T-helper 2 cell (primary cell): ENCODE measurements at regions not wholly inside any gene's neighbourhood (a gene's known extent, or its start where the extent isn't known, plus 50 kb on each side); places are given as distances from the start of the nearest gene placed in this dataset.

Source experiments
- DNase-seq, 5 experiments: peaks; one replicate each; pipeline versions ENCODE4 v3.0.0 to v3.0.0-alpha.2; 2012 to 2022

DNA sequence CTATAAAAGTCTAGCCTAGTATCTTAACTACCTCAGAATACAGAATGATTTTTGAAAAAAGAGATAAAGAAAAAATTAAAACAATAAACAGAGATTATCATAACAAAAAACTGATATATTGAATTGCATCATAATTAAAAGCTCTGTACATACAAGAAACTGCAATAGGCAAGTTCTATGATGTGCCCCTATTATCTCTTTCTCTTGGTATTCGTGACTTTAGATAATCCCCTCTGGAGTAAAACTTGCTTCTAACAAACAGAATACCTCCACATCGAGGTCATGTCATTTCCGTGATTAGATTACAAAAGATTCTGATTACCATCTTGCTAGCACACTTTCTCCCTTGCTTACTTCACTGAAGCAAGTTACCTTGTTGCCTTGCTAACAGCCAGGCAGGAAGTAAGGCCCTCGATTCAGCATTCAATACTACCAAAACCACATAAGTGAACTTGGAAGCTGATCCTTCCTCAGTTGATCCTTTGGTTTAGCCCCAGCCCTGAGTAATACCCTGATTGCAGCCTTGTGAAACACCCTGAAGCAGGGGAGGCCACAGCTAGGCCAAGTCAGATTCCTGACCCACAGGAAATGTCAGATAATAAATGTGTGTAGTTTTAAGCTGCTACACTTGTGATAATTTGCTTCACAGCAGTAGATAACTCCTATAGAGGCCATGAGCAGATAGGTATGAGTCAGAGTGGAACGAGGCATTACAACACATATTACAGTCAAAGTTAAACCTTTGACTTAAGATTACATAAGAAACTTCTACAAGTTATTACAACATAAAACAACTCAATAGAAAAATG lies 53.7 kb upstream of the TMX4 start:
- DNase-seq, result peak in 2 of 5 experiments; percentile 5 to 58

DNA sequence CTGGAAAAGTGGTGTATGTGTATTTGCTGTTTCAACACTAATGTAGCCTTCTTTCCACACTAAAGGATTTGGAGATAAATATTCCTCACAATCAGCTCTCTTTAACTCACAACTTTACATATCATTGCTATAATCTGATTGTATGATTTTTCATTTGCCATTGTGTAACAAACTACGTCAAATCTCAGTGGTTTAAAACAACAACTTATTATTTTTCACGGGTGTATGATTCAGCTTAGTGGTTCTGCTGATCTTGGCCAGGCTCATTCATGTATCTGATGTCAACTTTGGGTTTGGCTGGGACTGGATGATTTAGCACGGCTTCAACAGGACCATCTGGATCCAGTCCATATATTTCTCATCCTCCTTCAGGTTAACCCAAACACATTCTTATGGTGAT lies 55.4 kb upstream of the TMX4 start:
- no peak for DNase-seq

DNA sequence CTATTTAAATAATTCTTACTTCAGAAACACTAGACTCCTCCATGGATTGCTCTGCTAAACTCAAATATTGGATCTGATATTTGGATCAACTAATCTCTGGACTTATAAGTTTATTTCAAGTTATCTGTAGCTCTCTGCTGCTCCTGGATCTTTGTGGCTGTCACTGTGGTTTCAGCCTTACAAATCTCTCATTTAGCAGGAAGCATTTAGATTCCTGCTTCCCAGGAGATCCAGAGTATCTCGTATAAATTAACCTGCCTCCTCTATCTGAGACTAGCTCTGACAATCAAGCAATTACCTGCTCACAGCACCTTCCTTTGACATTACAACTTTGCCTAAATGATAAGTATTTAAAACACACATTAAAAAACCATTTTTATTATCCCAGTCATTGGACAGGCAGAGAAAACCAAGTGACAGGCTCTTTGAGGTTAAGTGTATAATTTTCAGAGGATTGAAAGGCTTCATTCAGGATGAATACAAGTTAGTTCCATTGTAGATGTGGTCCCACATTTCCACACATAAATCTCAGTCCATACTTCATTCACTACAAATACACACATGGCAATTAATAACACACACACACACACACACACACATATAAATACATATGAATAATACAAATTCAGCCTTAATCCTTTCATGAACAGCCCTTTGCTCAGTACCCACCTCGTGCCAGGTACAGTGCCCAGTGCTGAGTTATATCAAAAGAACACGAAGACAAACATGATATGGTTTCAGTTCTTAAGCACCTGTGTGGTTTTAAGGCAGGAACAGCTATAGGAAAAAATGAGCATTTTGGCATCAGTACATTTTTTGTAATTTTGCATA lies 55.5 kb upstream of the PLCB1 start:
- no peak for DNase-seq

DNA sequence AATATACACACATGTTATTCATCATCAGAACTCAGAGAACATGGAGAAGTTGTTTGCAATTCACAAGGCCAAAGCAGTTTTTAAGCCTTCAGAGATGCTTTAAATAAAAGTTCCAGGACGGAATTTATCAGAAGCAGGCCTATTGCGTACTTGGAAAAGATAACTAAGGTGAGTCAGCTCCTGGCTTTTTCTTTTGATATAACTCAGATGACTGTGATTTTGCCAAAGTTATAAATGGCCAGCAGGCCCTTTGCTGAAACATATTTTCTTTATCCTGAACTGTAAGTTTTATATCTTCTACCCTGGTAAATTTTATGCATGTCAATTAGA lies 55.0 kb upstream of the PLCB1 start:
- no peak for DNase-seq

DNA sequence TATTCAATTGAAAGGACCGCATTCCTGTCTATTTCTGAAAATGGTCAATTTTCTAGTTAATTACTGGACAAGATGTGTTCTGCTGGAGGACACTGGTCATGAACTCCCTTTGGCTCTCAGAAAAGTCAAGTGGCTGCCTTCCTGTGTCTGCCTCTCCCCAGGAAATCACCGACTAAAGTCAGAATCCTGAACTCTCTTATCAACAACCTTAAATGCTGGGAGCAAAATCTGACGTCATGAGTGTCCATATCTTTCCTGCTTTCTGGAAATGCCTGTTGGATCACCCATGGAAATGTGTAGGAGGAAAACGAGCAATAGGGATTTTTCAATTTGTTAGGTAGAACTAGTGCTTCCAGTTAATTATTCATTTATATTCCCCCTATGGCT lies 53.5 kb upstream of the PLCB1 start:
- DNase-seq, result no peak

DNA sequence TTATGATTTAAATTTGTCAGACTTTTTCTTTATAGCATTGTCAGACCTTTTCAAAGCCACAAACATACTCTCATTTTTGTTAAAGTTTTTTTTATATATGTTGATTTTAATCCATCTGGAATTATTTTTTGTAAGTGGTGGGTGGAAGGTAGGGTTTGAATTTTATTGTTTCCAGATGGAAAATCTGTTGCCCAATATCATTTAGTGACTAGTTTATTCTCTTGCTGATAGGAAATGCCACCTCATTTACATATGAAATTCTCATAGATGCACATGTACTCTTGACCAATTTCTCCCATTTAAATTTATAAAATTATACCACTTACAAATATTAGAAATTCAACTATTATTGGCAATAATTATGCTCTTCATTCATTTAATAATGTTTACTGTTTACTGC lies 52.1 kb upstream of the PLCB1 start:
- DNase-seq, result no peak

DNA sequence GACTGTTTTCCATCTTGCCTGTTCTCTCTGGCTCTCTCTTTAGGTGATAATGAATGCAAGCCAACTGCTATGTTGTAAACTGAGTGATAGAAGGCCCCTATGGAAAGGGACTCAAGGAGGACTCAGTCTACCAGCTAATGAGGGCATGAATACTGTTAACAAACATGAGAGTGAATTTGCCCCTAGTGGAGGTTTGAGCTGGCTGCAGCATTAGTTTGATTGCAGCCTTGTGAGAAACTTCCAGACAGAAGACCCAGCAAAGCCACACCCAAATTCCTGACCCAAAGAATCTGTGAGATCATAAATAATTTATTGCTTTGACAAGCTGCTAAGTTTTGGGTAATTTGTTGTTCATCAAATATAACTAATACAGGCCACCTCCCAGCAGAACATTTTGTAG lies 50.0 kb upstream of the PLCB1 start:
- DNase-seq, result no peak
